RWPE2 (cell line): ENCODE measurements at regions not wholly inside any gene's neighbourhood (a gene's known extent, or its start where the extent isn't known, plus 50 kb on each side); places are given as distances from the start of the nearest gene placed in this dataset.

ENCODE experiments used
- ATAC-seq: fragments of 200-7000 bp; cut with Tn5 transposase; 3 replicates; pipeline ENCODE4 v1.9.1; 2021; ENCODE audit warnings: low read depth
- DNase-seq: peaks from one replicate; pipeline ENCODE4 v3.0.0-alpha.2; 2020; ENCODE audit warnings: low spot score
- H3K27ac ChIP-seq: fragments of 450-650 bp; 2 replicates; pipeline ENCODE4 v1.5.1; 2017; ENCODE audit warnings: mild to moderate bottlenecking; ENCODE audit not compliant: poor library complexity, severe bottlenecking
- H3K27me3 ChIP-seq: fragments of 250-450 bp; sonication (Bioruptor Pico); 2 replicates; pipeline ENCODE4 v1.5.1; 2021; ENCODE audit warnings: mild to moderate bottlenecking, moderate library complexity; ENCODE audit not compliant: insufficient read depth, poor library complexity, severe bottlenecking
- H3K36me3 ChIP-seq: fragments of 250-450 bp; sonication (Bioruptor Pico); 2 replicates; pipeline ENCODE4 v1.5.1; 2020; ENCODE audit warnings: low read depth, mild to moderate bottlenecking, moderate library complexity
- H3K4me1 ChIP-seq: fragments of 250-450 bp; sonication (Bioruptor Pico); 2 replicates; pipeline ENCODE4 v1.5.1; 2021; ENCODE audit warnings: mild to moderate bottlenecking, moderate library complexity; ENCODE audit not compliant: insufficient read depth, poor library complexity, severe bottlenecking
- H3K4me3 ChIP-seq: fragments of 250-450 bp; sonication (Bioruptor Pico); 2 replicates; pipeline ENCODE4 v1.5.1; 2021; ENCODE audit warnings: mild to moderate bottlenecking, moderate library complexity; ENCODE audit not compliant: severe bottlenecking
- H3K9me3 ChIP-seq: fragments of 250-450 bp; sonication (Bioruptor Pico); 2 replicates; pipeline ENCODE4 v1.5.1; 2021; ENCODE audit warnings: mild to moderate bottlenecking, moderate library complexity; ENCODE audit not compliant: severe bottlenecking
- CTCF ChIP-seq: fragments of 450-650 bp; IDR thresholded peaks from one replicate; pipeline ENCODE4 v1.5.1; 2017; ENCODE audit warnings: mild to moderate bottlenecking, moderate library complexity; ENCODE audit not compliant: poor library complexity, severe bottlenecking

DNA sequence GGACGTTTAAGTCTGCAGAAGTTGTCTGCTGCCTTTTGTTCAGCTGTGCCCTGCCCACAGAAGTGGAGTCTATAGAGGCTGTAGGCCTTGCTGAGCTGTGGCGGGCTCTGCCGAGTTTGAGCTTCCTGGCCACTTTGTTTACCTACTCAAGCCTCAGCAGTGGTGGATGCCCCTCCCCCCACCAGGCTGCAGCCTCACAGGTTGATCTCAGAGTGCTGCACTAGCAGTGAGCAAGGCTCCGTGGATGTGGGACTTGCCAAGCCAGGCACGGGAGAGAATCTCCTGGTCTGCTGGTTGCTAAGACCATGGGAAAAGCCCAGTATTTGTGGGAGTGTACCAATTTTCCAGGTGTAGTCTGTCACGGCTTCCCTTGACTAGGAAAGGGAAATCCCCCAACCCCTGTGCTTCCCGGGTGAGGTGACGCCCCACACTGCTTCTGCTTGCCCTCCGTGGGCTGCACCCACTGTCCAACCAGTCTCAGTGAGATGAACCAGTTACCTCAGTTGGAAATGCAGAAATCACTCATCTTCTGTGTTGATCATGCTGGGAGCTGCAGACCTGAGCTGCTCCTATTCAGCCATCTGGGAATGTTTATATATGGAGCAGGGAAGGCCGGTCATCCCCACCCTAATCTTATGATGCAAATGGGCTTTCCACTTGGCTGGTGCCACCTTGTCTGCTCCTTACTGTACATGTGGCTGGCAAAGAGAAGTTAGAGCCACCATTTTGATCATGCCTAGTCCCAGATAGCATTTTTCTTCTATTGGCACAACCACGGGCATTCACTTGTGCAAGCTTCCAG, 156.9 kb upstream of the ITGA6 start:
- no peak for TF ChIP-seq CTCF
- Histone ChIP-seq H3K4me1 (no peaks in the 10 kb centered on the region), H3K36me3 (no peaks in the 10 kb centered on the region), H3K4me3 (no peak overlapping the region), H3K27me3 (no peaks in the 10 kb centered on the region), H3K9me3 (no peaks in the 10 kb centered on the region), H3K27ac (no peak overlapping the region)
- DNase-seq (no peak), ATAC-seq (no peak)

DNA sequence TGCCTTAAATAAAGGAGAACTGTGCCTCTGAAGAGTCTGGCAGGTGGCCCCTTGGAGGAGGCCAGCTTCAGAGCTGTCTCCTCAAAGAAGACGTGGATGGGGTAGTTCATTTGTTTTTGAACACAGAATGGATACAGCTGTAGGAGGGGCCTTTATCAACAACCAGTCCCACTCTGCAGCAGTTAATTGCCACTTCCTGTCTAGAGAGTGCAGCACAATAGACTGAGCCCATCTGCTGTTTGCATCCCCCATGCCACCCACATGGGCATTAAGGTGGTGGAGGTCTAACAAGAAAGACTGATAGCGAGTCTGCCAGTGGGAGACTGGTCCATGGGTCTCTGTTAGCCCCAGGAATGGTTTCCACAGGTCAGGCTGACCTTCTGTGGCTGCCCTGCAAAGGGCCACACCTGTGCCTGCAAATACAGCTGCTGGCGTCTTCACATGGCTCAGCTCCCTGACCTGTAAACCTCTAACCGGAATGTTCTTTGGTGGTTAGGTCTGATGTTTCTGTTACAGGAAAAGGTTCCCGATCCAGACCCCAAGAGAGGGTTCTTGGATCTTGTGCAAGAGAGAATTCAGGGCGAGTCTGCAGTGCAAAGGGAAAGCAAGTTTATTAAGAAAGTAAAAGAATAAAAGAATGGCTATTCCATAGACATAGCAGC, 153.3 kb upstream of the ITGA6 start:
- ATAC-seq (no peak), DNase-seq (no peak)
- Histone ChIP-seq H3K4me1 (no peaks in the 10 kb centered on the region), H3K9me3 (no peaks in the 10 kb centered on the region), H3K27ac (no peak overlapping the region), H3K27me3 (no peaks in the 10 kb centered on the region), H3K36me3 (no peaks in the 10 kb centered on the region), H3K4me3 (no peak overlapping the region)
- no peak for TF ChIP-seq CTCF

- TF ChIP-seq CTCF = no peak
- Histone ChIP-seq H3K4me1 (no peaks in the 10 kb centered on the region), H3K27me3 (no peaks in the 10 kb centered on the region), H3K27ac (no peak overlapping the region), H3K9me3 (no peaks in the 10 kb centered on the region), H3K36me3 (no peaks in the 10 kb centered on the region), H3K4me3 (no peak overlapping the region)
- DNase-seq = no peak
- ATAC-seq = no peak
Observed at GRCh38 chr2:172275239-172275638, 152.1 kb upstream of the ITGA6 start.

GRCh38 chr2:172276961-172277360, 150.4 kb upstream of the ITGA6 start:
- Histone ChIP-seq H3K9me3 (no peaks in the 10 kb centered on the region), H3K4me3 (no peak overlapping the region), H3K36me3 (no peaks in the 10 kb centered on the region), H3K27me3 (no peaks in the 10 kb centered on the region), H3K27ac (no peak overlapping the region), H3K4me1 (peaks cover 3% of the 10 kb centered on the region)
- no peak for ATAC-seq
- no peak for TF ChIP-seq CTCF
- no peak for DNase-seq

DNA sequence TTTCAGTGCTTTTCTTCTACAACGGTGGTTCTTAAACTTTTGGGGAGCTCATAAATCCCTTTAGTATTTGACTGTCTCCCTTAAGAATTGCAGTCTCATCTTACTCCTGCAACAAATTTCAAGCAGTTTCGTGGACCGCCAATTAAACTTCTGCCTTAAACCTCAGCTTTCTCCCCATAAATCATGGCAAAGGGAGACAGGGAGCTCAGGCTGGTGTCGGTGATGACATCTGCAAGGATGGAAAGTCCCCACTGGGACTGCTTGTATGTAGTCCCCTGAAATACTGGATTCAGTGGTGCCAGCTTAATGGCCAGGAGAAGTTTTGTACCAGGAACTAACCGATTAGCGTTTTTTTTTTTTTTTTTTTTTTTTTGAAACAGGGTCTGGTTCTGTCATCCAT, 148.7 kb upstream of the ITGA6 start:
- H3K27ac ChIP-seq = no peak overlapping the region
- TF ChIP-seq CTCF = no peak
- H3K4me1 ChIP-seq = peaks cover 18% of the 10 kb centered on the region
- no peak for DNase-seq
- no peaks in the 10 kb centered on the region for H3K27me3 ChIP-seq
- no peaks in the 10 kb centered on the region for H3K36me3 ChIP-seq
- no peaks in the 10 kb centered on the region for H3K9me3 ChIP-seq
- H3K4me3 ChIP-seq = no peak overlapping the region
- no peak for ATAC-seq
